RWPE2 (cell line): ENCODE measurements at regions not wholly inside any gene's neighbourhood (a gene's known extent, or its start where the extent isn't known, plus 50 kb on each side); places are given as distances from the start of the nearest gene placed in this dataset.

Source experiments
- ATAC-seq: fragments of 200-7000 bp; cut with Tn5 transposase; 3 replicates; pipeline ENCODE4 v1.9.1; 2021; ENCODE audit warnings: low read depth
- DNase-seq: peaks from one replicate; pipeline ENCODE4 v3.0.0-alpha.2; 2020; ENCODE audit warnings: low spot score
- H3K27ac ChIP-seq: fragments of 450-650 bp; 2 replicates; pipeline ENCODE4 v1.5.1; 2017; ENCODE audit warnings: mild to moderate bottlenecking; ENCODE audit not compliant: poor library complexity, severe bottlenecking
- H3K27me3 ChIP-seq: fragments of 250-450 bp; sonication (Bioruptor Pico); 2 replicates; pipeline ENCODE4 v1.5.1; 2021; ENCODE audit warnings: mild to moderate bottlenecking, moderate library complexity; ENCODE audit not compliant: insufficient read depth, poor library complexity, severe bottlenecking
- H3K36me3 ChIP-seq: fragments of 250-450 bp; sonication (Bioruptor Pico); 2 replicates; pipeline ENCODE4 v1.5.1; 2020; ENCODE audit warnings: low read depth, mild to moderate bottlenecking, moderate library complexity
- H3K4me1 ChIP-seq: fragments of 250-450 bp; sonication (Bioruptor Pico); 2 replicates; pipeline ENCODE4 v1.5.1; 2021; ENCODE audit warnings: mild to moderate bottlenecking, moderate library complexity; ENCODE audit not compliant: insufficient read depth, poor library complexity, severe bottlenecking
- H3K4me3 ChIP-seq: fragments of 250-450 bp; sonication (Bioruptor Pico); 2 replicates; pipeline ENCODE4 v1.5.1; 2021; ENCODE audit warnings: mild to moderate bottlenecking, moderate library complexity; ENCODE audit not compliant: severe bottlenecking
- H3K9me3 ChIP-seq: fragments of 250-450 bp; sonication (Bioruptor Pico); 2 replicates; pipeline ENCODE4 v1.5.1; 2021; ENCODE audit warnings: mild to moderate bottlenecking, moderate library complexity; ENCODE audit not compliant: severe bottlenecking
- CTCF ChIP-seq: fragments of 450-650 bp; IDR thresholded peaks from one replicate; pipeline ENCODE4 v1.5.1; 2017; ENCODE audit warnings: mild to moderate bottlenecking, moderate library complexity; ENCODE audit not compliant: poor library complexity, severe bottlenecking

GRCh38 chr11:106278391-106278790 lies 200.9 kb downstream of the AASDHPPT start:
- ATAC-seq (no peak), DNase-seq (no peak)
- H3K27ac ChIP-seq = no peak overlapping the region
- no peak for TF ChIP-seq CTCF
- no peaks in the 10 kb centered on the region for H3K36me3 ChIP-seq
- peaks cover 13% of the 10 kb centered on the region for H3K4me1 ChIP-seq
- H3K9me3 ChIP-seq = no peaks in the 10 kb centered on the region
- no peaks in the 10 kb centered on the region for H3K27me3 ChIP-seq
- no peak overlapping the region for H3K4me3 ChIP-seq

DNA sequence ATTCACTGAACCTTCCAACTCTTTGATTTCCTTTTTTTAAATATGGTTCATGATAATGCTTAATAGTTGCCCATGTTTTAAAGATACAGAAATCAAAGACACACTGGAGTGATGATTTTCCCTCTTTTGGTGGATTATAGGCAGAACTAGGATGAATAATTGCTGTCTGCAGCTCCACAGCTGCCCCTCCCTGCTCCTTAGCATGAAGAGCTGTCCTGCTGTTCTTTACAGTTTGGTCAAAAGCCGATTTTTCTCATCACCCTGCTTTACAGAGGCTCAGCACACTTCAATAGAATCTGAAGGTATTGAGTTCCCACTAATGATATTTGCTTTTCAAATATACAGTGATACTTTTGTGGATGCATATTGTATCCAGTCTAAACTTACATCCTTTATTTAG lies 202.6 kb downstream of the AASDHPPT start:
- Histone ChIP-seq H3K4me3 (no peak overlapping the region), H3K9me3 (no peaks in the 10 kb centered on the region), H3K27me3 (no peaks in the 10 kb centered on the region), H3K27ac (no peak overlapping the region), H3K4me1 (peaks cover 13% of the 10 kb centered on the region), H3K36me3 (no peaks in the 10 kb centered on the region)
- TF ChIP-seq CTCF = no peak
- ATAC-seq (no peak), DNase-seq (no peak)

- Histone ChIP-seq H3K9me3 (no peaks in the 10 kb centered on the region), H3K4me3 (no peak overlapping the region), H3K36me3 (no peaks in the 10 kb centered on the region), H3K27me3 (no peaks in the 10 kb centered on the region), H3K4me1 (peaks cover 13% of the 10 kb centered on the region), H3K27ac (peak overlapping the region; percentile 78)
- DNase-seq = no peak
- ATAC-seq = peak; percentile 97
- TF ChIP-seq CTCF = no peak
These were observed 204.2 kb downstream of the AASDHPPT start for GRCh38 chr11:106281455-106282173.

DNA sequence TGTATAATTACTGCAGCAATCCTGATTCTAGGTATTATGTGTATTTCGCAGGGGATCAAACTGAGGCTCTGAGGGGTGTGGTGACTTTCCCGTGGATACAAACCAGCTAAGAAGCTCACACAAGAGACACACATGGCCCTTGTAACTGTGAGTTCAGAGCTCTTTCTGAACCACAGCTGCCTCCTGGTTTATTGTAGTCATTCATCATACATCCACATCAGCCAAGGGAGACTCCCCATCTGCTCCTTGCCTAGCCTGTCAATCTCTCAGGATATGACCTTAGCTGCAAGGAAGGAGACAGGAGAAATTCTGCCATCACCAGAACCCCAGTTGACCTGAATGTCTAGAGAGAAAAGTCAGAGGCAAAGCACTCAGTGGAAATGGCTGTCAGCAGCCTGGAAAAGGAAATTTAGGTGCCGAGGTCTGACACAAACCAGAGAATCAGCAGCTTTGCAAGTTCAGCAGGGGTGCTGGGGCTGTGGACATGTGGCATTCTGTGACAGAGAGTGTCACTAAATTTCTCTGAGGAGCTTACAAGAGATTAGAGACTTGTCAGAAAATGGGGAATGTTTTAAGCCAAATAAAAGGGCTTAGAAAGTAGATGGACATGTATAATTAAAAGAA lies 209.5 kb downstream of the AASDHPPT start:
- Histone ChIP-seq H3K9me3 (no peaks in the 10 kb centered on the region), H3K27ac (no peak overlapping the region), H3K27me3 (no peaks in the 10 kb centered on the region), H3K4me3 (no peak overlapping the region), H3K4me1 (peaks cover 1% of the 10 kb centered on the region), H3K36me3 (no peaks in the 10 kb centered on the region)
- no peak for TF ChIP-seq CTCF
- DNase-seq = no peak
- no peak for ATAC-seq

GRCh38 chr11:106288057-106288456 lies 210.6 kb downstream of the AASDHPPT start:
- H3K9me3 ChIP-seq = no peaks in the 10 kb centered on the region
- no peaks in the 10 kb centered on the region for H3K4me1 ChIP-seq
- no peak for ATAC-seq
- no peak for TF ChIP-seq CTCF
- no peaks in the 10 kb centered on the region for H3K36me3 ChIP-seq
- H3K27me3 ChIP-seq = no peaks in the 10 kb centered on the region
- DNase-seq = no peak
- H3K4me3 ChIP-seq = no peak overlapping the region
- no peak overlapping the region for H3K27ac ChIP-seq
